IMR-90 (cell line): ENCODE measurements at regions not wholly inside any gene's neighbourhood (a gene's known extent, or its start where the extent isn't known, plus 50 kb on each side); places are given as distances from the start of the nearest gene placed in this dataset.

Source experiments
- ATAC-seq: fragments of 200-7000 bp; cut with Tn5 transposase; 2 replicates; pipeline ENCODE4 v1.9.1; 2020; ENCODE audit warnings: low read depth, mild to moderate bottlenecking, moderate library complexity
- BruUV-seq: library from RNA; stranded (reverse); fragments of 400-500 nt; replicated peaks from 2 replicates; lab custom pipeline; 2021; lab: Mats Ljungman, UMichigan
- CTCF ChIA-PET: fragments of 300-600 bp; formaldehyde crosslinking; extraction: SDS; loops from one replicate; lab custom pipeline; 2021; ENCODE audit warnings: antibody characterized with exemption; lab: Yijun Ruan, JAX
- POLR2A ChIA-PET: fragments of 300-600 bp; sonication (Branson Sonifier 250); formaldehyde crosslinking; loops from one replicate; lab custom pipeline; 2022; ENCODE audit warnings: antibody characterized with exemption; ENCODE audit not compliant: unreplicated experiment; lab: Charles Lee
- DNase-seq: peaks from one replicate; pipeline ENCODE4 v3.0.0; 2013
- H2AFZ ChIP-seq: replicated peaks from 2 replicates; pipeline ENCODE3; 2013; ENCODE audit warnings: low read length, mild to moderate bottlenecking; ENCODE audit not compliant: poor library complexity
- H2AK5ac ChIP-seq: 2 replicates; pipeline ENCODE4 v1.6.1; 2013; ENCODE audit warnings: low read depth, low read length, inconsistent platforms
- H2AK9ac ChIP-seq: replicated peaks from 2 replicates; pipeline ENCODE3; 2013; ENCODE audit warnings: mild to moderate bottlenecking, low read depth, low read length, moderate library complexity; ENCODE audit not compliant: poor library complexity
- H2BK120ac ChIP-seq: 2 replicates; pipeline ENCODE4 v1.6.1; 2013; ENCODE audit warnings: low read depth, low read length, inconsistent platforms
- H2BK15ac ChIP-seq: 3 replicates; pipeline ENCODE4 v1.6.1; 2013; ENCODE audit warnings: low read depth, low read length, inconsistent platforms
- H2BK20ac ChIP-seq: 2 replicates; pipeline ENCODE4 v1.6.1; 2013; ENCODE audit warnings: low read depth, mild to moderate bottlenecking, inconsistent platforms, low read length, moderate library complexity
- H2BK5ac ChIP-seq: 2 replicates; pipeline ENCODE4 v1.6.1; 2013; ENCODE audit warnings: mild to moderate bottlenecking, low read depth, low read length, inconsistent platforms; ENCODE audit not compliant: poor library complexity, severe bottlenecking
- H3K14ac ChIP-seq: replicated peaks from 2 replicates; pipeline ENCODE4 v1.6.1; 2013; ENCODE audit warnings: low read depth, low read length, inconsistent platforms
- H3K18ac ChIP-seq: 2 replicates; pipeline ENCODE4 v1.6.1; 2013; ENCODE audit warnings: low read depth, low read length, control low read depth
- H3K23ac ChIP-seq: 2 replicates; pipeline ENCODE4 v1.6.1; 2013; ENCODE audit warnings: low read depth, low read length, inconsistent platforms
- H3K27ac ChIP-seq: 2 replicates; pipeline ENCODE4 v1.5.1; 2013; ENCODE audit warnings: mild to moderate bottlenecking, control low read depth, low read length; ENCODE audit not compliant: insufficient read depth
- H3K27me3 ChIP-seq: 2 replicates; pipeline ENCODE4 v1.6.1; 2013; ENCODE audit warnings: low read length; ENCODE audit not compliant: control insufficient read depth, insufficient read depth
- H3K36me3 ChIP-seq: 2 replicates; pipeline ENCODE4 v1.6.1; 2013; ENCODE audit warnings: low read length, mixed read lengths; ENCODE audit not compliant: control insufficient read depth, insufficient read depth
- H3K4ac ChIP-seq: 2 replicates; pipeline ENCODE4 v1.6.1; 2013; ENCODE audit warnings: low read depth, low read length, inconsistent platforms
- H3K4me1 ChIP-seq: 2 replicates; pipeline ENCODE4 v1.6.1; 2013; ENCODE audit warnings: low read length, mixed read lengths; ENCODE audit not compliant: control insufficient read depth, insufficient read depth
- H3K4me2 ChIP-seq: 2 replicates; pipeline ENCODE4 v1.6.1; 2013; ENCODE audit warnings: low read depth, mild to moderate bottlenecking, control low read depth, low read length, moderate library complexity
- H3K4me3 ChIP-seq: 2 replicates; pipeline ENCODE4 v1.5.1; 2013; ENCODE audit warnings: low read depth, mild to moderate bottlenecking, control low read depth, low read length, moderate library complexity; ENCODE audit not compliant: insufficient read depth
- H3K56ac ChIP-seq: 2 replicates; pipeline ENCODE4 v1.6.1; 2013; ENCODE audit warnings: low read length, inconsistent platforms; ENCODE audit not compliant: insufficient read depth; ENCODE audit errors: extremely low read depth
- H3K79me1 ChIP-seq, 2 experiments: 2 replicates each; pipeline ENCODE4 v1.6.1; 2013; ENCODE audit warnings: low read length in 2 of 2, inconsistent platforms in 1 of 2, low read depth in 1 of 2
- H3K9ac ChIP-seq: 2 replicates; pipeline ENCODE4 v1.6.1; 2013; ENCODE audit warnings: low read depth, low read length, control low read depth
- H3K9me1 ChIP-seq: 2 replicates; pipeline ENCODE4 v1.6.1; 2013; ENCODE audit warnings: low read length, inconsistent platforms; ENCODE audit not compliant: insufficient read depth
- H3K9me3 ChIP-seq: 2 replicates; pipeline ENCODE4 v1.6.1; 2013; ENCODE audit warnings: low read length; ENCODE audit not compliant: control insufficient read depth, insufficient read depth
- H4K20me1 ChIP-seq: 2 replicates; pipeline ENCODE4 v1.6.1; 2013; ENCODE audit warnings: low read length, inconsistent platforms; ENCODE audit not compliant: insufficient read depth
- H4K5ac ChIP-seq: 2 replicates; pipeline ENCODE4 v1.6.1; 2013; ENCODE audit warnings: mild to moderate bottlenecking, low read depth, low read length, control low read depth
- H4K8ac ChIP-seq, 2 experiments: 2 replicates each; pipeline ENCODE4 v1.6.1; 2013; ENCODE audit warnings: low read depth in 2 of 2, low read length in 2 of 2, control low read depth in 1 of 2, inconsistent platforms in 1 of 2
- H4K91ac ChIP-seq: 2 replicates; pipeline ENCODE4 v1.6.1; 2013; ENCODE audit warnings: low read depth, low read length, inconsistent platforms; ENCODE audit not compliant: insufficient read depth
- BHLHE40 ChIP-seq: fragments of 150-350 bp; IDR thresholded peaks from 2 replicates; pipeline ENCODE4 v1.6.1; 2016; ENCODE audit warnings: mild to moderate bottlenecking, low read depth, low read length
- CEBPB ChIP-seq: IDR thresholded peaks from 2 replicates; pipeline ENCODE4 v1.6.1; 2012; ENCODE audit warnings: low read depth, low read length, improper control_type of control experiment
- CHD1 ChIP-seq: IDR thresholded peaks from 2 replicates; pipeline ENCODE4 v1.6.1; 2012; ENCODE audit warnings: low read depth, low read length, improper control_type of control experiment
- FOS ChIP-seq: fragments of 150-350 bp; IDR thresholded peaks from 2 replicates; pipeline ENCODE4 v1.6.1; 2016; ENCODE audit warnings: low read depth, low read length
- MAFK ChIP-seq: IDR thresholded peaks from 2 replicates; pipeline ENCODE4 v1.6.1; 2012; ENCODE audit warnings: low read depth, low read length, improper control_type of control experiment
- MAZ ChIP-seq: IDR thresholded peaks from 2 replicates; pipeline ENCODE4 v1.6.1; 2012; ENCODE audit warnings: low read depth, mild to moderate bottlenecking, low read length, improper control_type of control experiment, moderate library complexity, borderline replicate concordance
- MXI1 ChIP-seq: IDR thresholded peaks from 2 replicates; pipeline ENCODE4 v1.6.1; 2012; ENCODE audit warnings: low read depth, mild to moderate bottlenecking, low read length, moderate library complexity, borderline replicate concordance
- NFE2L2 ChIP-seq: fragments of 150-350 bp; IDR thresholded peaks from 2 replicates; pipeline ENCODE4 v1.6.1; 2016; ENCODE audit warnings: low read depth, mild to moderate bottlenecking, low read length
- POLR2A ChIP-seq: IDR thresholded peaks from 2 replicates; pipeline ENCODE4 v1.6.1; 2012; ENCODE audit warnings: mild to moderate bottlenecking, low read depth, low read length
- RAD21 ChIP-seq: IDR thresholded peaks from 2 replicates; pipeline ENCODE4 v1.6.1; 2012; ENCODE audit warnings: low read length, improper control_type of control experiment
- RCOR1 ChIP-seq: IDR thresholded peaks from 2 replicates; pipeline ENCODE4 v1.6.1; 2012; ENCODE audit warnings: mild to moderate bottlenecking, low read length, improper control_type of control experiment; ENCODE audit not compliant: insufficient replicate concordance
- SMC3 ChIP-seq: fragments of 150-350 bp; IDR thresholded peaks from 2 replicates; pipeline ENCODE4 v1.6.1; 2016; ENCODE audit warnings: low read depth, mild to moderate bottlenecking, antibody characterized with exemption, low read length, moderate library complexity
- WGBS, 2 experiments: methylation state at CpG; one replicate each; pipeline versions ENCODE4 v1.1.5 to v1.1.7; 2013; ENCODE audit warnings: missing lambda C conversion rate in 2 of 2; ENCODE audit not compliant: insufficient read length in 1 of 2; ENCODE audit errors: extremely low coverage in 2 of 2; 5-methylcytosine and 5-hydroxymethylcytosine counted together
- dilution Hi-C: fragments of 300-500 bp; cut with HindIII; formaldehyde crosslinking; loops from one replicate; pipeline ENCODE4 v1.14.3; 2018; ENCODE audit warnings: low sequenced_read_pairs; ENCODE audit not compliant: unreplicated experiment
- in situ Hi-C: fragments of 300-500 bp; cut with MboI; formaldehyde crosslinking; loops from 3 replicates; pipeline ENCODE4 v1.14.3; 2019; ENCODE audit warnings: low sequenced_read_pairs, inconsistent platforms, mixed read lengths
- intact Hi-C: fragments of 100-400 bp; cut with micrococcal nuclease; formaldehyde crosslinking; loops from 2 replicates; pipeline ENCODE4 v1.10.0; 2022
- TF ChIP-seq, protein P1 (sequence below): fragments of 150-350 bp; IDR thresholded peaks from 2 replicates; pipeline ENCODE4 v1.6.1; 2016; ENCODE audit warnings: low read depth, mild to moderate bottlenecking, low read length, moderate library complexity, borderline replicate concordance

DNA sequence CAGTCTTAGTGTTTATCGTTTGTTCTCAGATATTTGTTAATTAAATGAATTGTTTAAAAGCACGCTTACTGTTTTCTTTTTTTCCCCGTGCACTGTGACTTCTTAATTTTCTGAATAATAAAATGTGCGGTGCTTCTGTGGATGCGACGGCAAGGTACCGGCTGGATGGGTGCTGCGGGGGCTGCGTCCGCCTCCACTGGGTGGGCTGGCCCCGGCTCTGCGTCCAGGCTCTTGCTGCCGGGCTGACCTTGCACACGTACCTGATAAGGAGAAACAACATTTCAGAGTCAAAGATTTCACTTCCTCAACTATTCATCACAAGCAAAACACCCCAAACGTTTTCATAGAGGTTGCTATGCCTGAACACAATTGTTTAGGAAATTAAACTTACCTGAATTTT is 404.0 kb upstream of the IRX1 start:
- Histone ChIP-seq H2BK20ac (no peak overlapping the region), H3K36me3 (no peaks in the 10 kb centered on the region), H3K4me2 (no peak overlapping the region), H3K9me3 (peaks cover 18% of the 10 kb centered on the region), H2AK5ac (no peak overlapping the region), H3K18ac (no peak overlapping the region), H3K23ac (no peak overlapping the region), H3K4me1 (no peaks in the 10 kb centered on the region), H3K56ac (no peak overlapping the region), H3K9me1 (no peaks in the 10 kb centered on the region), H3K9ac (no peak overlapping the region), H3K27ac (no peak overlapping the region), H4K20me1 (no peaks in the 10 kb centered on the region), H4K91ac (no peak overlapping the region), H3K4ac (no peak overlapping the region), H3K79me1 (no peaks in the 10 kb centered on the region), H4K8ac (no peak overlapping the region), H2AFZ (no peak overlapping the region), H2BK5ac (no peak overlapping the region), H3K27me3 (no peaks in the 10 kb centered on the region), H3K4me3 (no peak overlapping the region), H3K14ac (no peak overlapping the region), H2BK15ac (no peak overlapping the region), H2AK9ac (no peak overlapping the region), H2BK120ac (no peak overlapping the region), H4K5ac (no peak overlapping the region)
- in situ Hi-C loops (no loop called here), intact Hi-C loops (no loop called here), dilution Hi-C loops (no loop called here)
- no peak for TF ChIP-seq MAFK
- no peak for TF ChIP-seq CHD1
- TF ChIP-seq RAD21: no peak
- no peak for TF ChIP-seq RCOR1
- TF ChIP-seq, protein P1, sequence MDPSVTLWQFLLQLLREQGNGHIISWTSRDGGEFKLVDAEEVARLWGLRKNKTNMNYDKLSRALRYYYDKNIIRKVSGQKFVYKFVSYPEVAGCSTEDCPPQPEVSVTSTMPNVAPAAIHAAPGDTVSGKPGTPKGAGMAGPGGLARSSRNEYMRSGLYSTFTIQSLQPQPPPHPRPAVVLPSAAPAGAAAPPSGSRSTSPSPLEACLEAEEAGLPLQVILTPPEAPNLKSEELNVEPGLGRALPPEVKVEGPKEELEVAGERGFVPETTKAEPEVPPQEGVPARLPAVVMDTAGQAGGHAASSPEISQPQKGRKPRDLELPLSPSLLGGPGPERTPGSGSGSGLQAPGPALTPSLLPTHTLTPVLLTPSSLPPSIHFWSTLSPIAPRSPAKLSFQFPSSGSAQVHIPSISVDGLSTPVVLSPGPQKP: no peak
- TF ChIP-seq NFE2L2: no peak
- no peak for TF ChIP-seq FOS
- TF ChIP-seq CEBPB: no peak
- no peak for TF ChIP-seq SMC3
- TF ChIP-seq POLR2A: no peak
- TF ChIP-seq MXI1: no peak
- no peak for TF ChIP-seq BHLHE40
- no peak for TF ChIP-seq MAZ
- no TSS peak for BruUV-seq
- POLR2A ChIA-PET: no interaction called here
- DNase-seq (no peak), ATAC-seq (no peak)
- CTCF ChIA-PET: no interaction called here
- WGBS, 2 experiments: 80% methylated on average over 4 of the region's 15 CpGs; no CpG with 5 or more reads in 1 of the 2 experiments
